Midbrain (tissue), 1 donor: ENCODE measurements at regions not wholly inside any gene's neighbourhood (a gene's known extent, or its start where the extent isn't known, plus 50 kb on each side); places are given as distances from the start of the nearest gene placed in this dataset.
A peak's percentile ranks its signal among the peaks of the same experiment; 100 is the strongest.

Source experiments
- DNase-seq: peaks from one replicate; lab custom pipeline; 2025; lab: John Stamatoyannopoulos, UW

GRCh38 chr11:116600930-116601329 lies 171.9 kb downstream of the BUD13 start:
- DNase-seq: no peak

DNA sequence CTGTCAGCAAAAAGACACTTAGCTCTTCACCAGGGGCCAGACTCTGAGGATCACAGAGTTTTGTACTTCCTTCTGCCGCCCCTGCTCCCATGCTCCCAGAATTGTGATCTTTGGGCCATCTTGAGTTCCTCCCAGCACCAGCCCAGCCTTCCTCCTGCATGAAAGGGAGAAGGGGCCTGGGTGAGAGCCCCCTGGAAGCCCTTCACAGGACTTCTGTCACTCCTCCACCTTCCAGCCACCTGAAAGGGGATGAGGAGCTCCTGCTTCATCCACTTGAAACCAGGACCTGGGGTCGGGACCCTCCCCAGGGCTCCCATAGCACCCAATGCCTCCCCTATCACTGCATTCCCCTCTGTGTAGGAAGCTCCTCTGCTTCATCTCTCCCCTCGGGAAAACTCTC lies 174.2 kb downstream of the BUD13 start:
- no peak for DNase-seq

GRCh38 chr11:116598036-116598435 lies 174.8 kb downstream of the BUD13 start:
- no peak for DNase-seq

DNA sequence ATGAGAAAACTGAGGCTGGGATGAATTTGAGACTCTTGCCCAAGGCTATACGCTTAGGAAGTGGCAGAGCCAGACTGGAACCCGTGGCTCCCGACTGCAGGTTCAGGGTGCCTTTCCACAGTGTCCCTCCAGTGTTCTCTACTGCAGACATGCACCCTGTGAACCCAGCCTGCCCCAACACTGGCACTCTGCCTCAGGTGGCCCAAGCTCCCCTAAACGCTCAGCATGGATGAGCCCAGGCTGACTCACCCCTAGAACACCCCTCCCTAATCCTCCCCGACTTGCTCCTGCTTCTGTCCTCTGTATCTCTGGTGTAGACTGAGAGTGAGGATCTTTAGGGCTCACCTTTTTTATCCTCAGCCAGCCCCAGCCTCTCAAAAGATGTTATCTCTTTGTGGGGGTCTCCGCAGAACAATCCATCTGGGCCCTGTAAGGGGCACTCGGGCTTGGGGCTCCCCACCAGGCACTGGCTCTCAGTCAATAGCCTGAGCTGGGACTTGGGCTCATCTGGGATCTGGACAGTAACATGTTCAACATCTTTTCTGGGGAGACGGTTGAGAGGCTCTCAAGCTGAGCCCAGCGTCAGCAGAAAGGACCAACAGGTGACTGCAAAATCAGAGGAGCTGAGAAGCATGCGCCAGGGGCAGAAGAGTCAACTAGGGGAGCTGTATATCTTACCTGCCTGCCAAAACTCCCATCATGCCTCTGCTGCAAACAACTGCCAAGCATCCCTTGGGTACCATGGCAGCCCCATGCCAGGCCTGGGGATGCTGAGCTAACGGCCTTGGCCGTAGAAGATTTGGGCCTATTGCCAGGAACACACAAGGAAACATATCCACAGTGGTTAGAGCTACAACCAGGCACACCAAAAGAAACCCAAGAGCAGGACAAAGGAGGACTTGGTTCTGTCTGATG lies 176.2 kb downstream of the BUD13 start:
- DNase-seq: no peak

DNA sequence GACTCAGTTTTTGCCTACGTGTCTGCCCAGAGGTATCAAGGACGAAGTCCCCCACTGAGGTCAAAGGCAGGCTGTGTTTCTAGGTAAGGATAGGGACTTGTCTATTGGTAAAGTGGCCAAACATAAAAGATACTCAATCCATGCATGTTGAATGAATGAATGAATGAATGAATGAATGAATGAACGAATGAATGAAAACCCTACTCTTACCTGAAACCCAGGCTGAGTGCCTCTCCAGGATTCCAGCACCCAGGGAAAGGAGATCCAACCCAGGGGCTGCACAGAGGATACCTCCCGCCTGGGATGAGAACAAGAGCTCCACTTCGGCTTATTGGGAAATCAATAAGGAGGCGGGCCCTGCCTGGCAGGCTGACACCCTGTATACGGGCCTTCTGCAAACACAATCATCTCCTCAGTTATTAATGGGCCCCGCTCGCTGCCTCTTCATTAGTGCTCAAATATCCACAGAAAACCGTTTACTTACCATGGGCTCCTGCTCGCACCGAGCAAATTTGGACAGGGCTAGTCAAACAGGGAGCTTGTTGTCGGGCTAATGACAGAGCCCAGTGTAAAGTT lies 177.4 kb downstream of the BUD13 start:
- no peak for DNase-seq

DNA sequence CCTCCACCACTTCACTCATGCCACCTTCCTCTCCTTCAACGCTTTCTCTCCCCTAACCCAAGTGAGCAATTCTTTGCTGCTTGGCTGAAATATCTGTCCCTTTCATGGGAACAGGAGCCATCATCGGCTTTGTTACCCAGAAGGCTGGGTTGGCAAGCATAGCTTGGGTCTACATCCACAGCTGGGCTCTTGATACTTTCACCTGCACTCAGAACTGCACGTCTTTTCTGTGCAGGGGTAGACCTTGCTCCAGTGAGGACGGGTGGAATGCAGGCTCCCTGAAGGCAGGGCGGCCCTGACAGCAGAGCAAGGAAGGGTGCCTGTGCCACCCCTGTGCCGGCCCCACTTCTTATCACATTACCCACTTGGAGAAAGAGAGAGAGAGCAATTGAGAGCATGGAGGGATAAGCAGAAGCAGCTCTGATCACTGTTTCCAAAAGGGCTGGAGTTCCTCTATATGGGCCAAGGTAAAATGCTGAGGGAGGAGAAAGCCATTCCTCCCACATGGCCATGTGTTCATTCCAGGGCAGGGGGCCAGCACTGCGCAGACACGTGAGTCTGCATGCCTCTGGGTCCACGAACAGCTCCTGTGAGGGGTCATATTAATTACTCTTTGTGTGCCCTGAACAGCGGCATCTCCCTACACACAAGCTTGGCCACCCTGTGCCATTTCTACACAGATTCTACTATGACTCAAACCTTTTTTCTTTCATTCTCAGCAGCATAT lies 181.8 kb downstream of the BUD13 start:
- DNase-seq: no peak

- DNase-seq: no peak
Measured at GRCh38 chr11:116589402-116589801, 183.4 kb downstream of the BUD13 start.

DNA sequence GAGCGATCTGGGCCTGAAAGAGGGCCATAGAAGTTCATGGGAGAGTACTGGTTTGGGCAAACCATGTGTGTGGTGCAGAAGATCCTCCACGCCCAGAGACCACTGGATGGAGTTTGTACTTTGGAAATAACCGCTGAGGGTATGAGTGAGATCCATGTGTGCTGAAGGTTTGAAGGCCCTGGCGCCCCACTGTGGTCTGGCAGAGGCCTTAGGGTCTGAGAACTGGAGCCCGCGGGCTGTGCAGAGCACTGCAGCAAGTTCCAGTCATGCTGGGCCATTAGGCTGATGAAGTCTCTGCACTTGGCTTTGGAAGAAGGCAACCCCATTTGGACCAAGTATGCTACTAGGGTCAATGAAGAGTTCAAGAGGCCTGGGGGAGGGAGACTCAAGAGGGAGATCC lies 186.4 kb downstream of the BUD13 start:
- DNase-seq: no peak

DNA sequence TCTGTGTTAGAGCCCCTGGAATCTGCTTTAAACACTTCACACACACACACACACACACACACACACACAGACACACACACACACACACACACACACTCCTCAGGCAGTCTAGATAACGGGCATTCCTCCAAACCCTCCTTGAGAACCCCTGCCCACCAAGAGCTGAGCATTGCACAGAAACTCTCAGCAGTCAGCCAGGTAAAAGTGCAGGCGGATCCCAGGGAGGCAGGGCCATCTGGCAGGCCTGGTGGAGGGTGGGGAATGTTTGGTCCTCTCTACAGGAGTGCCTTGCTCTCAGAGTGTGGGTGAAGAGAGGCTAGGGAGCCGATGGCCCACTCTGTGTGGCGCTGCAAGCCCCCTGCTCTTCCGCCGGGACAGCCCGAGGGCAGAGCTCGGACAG lies 190.2 kb downstream of the BUD13 start:
- no peak for DNase-seq

DNA sequence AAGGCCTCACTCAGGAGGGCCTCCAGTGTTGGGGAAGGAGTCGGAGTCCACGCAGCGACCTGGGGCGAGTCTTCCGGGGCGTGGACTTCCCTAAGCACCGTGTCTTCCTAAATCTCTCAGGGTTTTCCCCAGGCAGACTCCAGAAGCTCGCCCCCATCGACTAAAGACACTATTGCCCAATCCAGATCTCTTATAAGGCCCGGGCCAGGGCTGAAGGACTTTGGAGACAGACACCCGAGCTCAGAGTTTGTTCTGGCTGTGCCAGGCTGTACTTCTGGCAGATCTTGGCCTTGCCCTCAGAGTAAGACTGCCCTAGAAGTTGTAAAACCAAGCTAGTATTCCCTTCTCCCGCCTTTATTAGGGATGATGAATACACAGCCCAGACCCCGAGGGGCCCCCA lies 191.4 kb downstream of the BUD13 start:
- no peak for DNase-seq

- peak; percentile 58 for DNase-seq
Measured at GRCh38 chr11:116580799-116581198, 192.0 kb downstream of the BUD13 start.

DNA sequence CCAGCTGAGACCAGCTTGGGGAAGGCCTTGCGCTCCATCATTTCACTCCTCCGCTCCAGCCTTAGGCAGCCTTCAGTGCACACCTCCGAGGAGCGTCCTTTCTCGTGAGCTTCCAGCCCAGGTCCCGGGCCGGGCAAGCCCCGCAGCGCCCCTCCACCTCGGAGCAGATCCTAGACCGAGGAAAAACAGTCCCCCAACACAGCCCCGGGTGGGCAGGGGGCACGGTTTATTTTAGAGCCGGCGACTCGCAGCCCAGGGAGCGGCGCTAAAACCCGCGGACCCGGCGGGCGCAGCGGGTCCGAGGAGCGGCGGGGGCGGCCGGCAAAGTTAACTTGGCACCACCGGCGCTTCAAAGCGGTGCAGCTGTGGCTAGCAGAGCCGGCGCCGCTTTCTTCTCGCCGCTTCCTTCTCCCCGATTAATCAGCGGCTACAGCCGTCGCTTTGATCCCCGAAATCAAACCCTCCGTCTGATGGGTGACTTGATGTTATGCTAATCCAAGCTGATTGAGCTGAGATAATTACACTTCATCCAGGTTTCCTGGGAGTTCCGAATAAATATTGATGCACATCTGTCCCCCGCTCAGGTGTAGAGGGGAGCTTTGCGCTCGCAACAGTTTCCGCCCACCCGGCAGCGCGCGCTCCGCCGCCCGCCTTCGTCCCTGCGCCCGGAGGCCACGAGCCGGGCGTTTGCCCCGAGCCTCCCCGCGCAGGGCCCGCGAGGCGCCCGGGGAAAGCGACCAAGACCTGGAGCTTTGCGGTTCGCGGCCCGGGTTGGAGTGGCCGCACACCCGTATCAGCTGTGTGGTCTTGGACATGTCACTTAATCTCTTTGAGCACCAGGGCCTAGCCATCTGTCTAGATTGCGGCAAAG lies 192.7 kb downstream of the BUD13 start:
- no peak for DNase-seq

DNA sequence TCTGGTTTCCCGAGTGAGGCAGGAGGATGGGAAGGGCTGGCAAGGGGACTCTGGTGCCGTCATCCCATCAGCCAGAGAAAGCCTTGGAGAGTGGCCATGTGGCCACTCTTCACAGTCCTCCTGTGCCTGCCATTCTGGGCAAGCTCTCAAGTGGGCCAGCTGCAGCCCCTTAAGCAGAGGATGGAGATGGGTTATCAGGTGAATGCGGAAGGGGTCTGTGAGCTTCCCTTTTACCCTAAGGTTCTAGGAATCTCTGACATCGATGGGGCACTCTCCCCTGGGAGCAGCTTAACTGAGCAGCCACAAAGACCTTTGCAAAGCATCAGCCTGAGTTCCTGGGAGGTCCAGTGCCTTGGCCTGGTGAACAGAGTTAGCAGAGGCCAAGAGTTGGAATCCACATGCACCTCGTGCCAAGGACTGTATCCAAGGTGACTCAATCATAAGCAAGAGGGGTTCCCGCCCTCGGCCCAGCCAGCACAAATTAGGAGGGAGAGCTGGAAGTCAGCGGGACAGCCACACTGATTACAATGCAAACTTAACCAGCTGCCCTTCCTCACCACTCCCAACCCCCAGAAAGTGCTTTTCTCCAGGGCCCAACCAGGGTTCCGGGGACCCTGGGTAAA lies 193.6 kb downstream of the BUD13 start:
- DNase-seq: peak; percentile 35

DNA sequence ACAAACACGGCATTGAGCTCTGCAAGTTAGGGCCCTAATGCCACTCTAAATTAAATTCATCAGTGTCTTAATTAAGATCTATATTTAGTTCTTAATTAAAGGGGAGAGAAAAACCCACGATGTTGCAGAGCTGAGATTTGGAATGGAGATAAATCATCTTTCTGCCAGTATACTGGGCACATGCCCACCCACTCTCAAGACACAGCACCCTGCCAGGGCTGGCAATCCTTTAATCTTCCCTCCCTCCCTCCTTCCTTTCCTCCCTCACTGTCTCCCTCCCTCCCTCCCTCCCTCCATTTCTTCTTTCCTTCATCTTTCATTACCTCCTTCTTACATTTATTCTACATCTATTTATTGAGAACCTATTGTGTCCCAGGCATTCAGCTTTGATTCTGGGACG lies 194.8 kb downstream of the BUD13 start:
- no peak for DNase-seq

GRCh38 chr11:116577273-116577672 lies 195.5 kb downstream of the BUD13 start:
- DNase-seq: no peak

- DNase-seq: no peak
Measured at GRCh38 chr11:116576526-116576925, 196.3 kb downstream of the BUD13 start.

GRCh38 chr11:116567721-116568242 lies 205.0 kb downstream of the BUD13 start:
- DNase-seq: peak; percentile 10

DNA sequence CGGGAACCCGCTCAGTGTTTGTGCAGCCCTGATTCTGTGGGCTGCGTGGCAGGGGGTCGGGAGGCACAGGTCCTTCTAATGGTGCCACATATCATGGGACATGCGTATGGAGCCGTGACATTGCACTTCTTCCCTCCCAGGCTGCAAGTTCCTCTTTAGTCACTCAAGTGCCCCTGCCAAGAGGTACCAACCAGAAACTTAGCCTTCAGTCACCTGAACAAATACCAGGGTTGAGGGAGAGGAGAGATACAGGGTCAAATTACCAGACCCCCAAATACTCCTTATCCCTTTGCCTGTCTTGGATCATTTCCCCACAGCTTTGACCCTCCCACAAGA lies 209.1 kb downstream of the BUD13 start:
- DNase-seq: no peak

DNA sequence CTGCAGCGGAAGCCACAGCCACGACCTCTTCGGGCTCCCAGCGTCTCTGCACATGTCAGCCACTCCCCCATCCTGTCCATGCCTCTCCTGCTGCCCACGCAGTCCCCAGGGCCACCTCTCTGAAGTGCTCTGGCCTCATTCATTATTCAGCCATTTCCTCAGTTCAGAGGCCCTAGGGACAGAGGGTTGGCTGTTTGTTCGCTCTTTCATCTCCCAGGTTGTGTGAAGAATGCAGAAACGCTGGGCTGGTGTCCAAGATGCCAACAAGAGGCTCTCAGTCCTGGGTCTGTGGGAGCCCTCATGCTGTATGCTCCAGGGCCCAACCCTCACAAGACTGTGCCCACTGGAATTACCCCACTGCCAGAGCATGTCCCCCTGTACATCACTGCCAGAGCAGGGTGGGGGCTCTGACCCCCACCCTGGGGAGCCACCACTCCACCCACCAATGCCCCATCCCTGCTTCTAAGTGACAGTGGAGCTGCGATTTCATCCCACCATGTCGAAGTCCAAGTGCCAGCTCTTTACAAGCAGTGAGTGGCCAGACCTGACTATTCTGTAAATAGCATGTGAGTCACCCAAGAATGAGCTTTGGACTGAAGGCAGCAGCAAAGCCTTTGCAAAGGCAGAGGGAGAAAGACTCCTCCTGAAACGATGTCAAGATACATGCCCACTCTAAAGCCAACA lies 209.6 kb downstream of the BUD13 start:
- peak; percentile 55 for DNase-seq

GRCh38 chr11:116560589-116560988 lies 212.2 kb downstream of the BUD13 start:
- DNase-seq: no peak
